KG1 (cell line): ENCODE measurements at regions not wholly inside any gene's neighbourhood (a gene's known extent, or its start where the extent isn't known, plus 50 kb on each side); places are given as distances from the start of the nearest gene placed in this dataset.

ENCODE experiments used
- DNase-seq: peaks from one replicate; lab custom pipeline; 2025; lab: John Stamatoyannopoulos, UW

- no peak for DNase-seq
Measured at GRCh38 chr7:119415682-119416081, 857.3 kb upstream of the KCND2 start.

DNA sequence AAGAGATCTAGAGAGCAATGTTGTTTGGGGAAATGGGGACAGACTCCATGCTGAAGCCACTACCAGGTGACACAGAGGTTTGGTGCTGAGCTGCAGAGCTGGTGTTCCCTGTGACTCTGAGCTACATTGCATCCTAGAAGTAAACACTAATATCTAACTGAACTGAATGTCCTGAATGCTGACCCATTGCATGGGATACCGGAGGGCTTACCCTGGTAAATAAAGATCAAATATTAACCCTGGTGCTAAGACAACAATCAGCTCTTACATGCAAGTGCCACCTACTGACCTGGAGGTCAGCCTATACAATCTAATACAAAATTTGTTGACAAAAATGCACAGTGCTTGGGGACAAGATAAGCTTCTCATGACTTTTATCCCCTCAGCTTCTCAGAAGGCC is 851.3 kb upstream of the KCND2 start:
- no peak for DNase-seq

GRCh38 chr7:119436882-119437281 is 836.1 kb upstream of the KCND2 start:
- no peak for DNase-seq

DNA sequence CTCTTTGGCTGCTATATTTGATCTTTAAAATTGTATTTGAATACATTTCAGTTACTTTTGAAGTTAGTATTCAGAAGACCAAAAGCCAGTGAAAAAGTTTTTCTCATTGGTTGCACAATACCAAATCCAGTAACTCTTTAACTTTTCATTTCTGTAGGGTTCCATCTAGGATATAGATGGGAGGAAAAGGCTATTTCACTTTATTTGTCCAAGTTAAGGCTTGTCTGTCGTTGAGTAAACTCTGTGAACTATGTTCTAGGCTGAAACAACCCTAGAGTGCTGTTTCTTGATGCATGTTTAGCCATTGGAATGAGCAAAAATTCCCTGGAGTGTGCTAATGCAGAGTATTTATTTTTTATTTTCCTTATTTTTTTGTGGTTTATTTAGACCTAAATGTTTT is 834.7 kb upstream of the KCND2 start:
- DNase-seq: no peak

DNA sequence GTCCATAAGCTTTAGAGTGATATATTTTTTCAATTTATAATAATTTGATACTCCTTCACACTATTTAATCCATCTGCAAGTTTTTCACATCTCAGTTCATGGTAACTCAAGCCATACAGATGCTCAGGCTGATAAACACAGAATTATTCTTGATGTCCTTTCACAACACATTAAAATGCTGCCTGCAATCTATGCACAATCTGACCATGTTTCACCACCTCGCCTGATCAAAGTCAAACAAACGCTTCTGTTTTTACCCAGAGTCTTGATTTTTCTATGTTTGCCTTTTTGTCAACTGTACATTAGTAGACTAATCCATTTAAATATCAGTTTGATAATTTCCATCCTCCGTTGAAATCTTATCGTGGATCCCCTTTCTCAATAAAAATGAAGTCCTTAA is 833.8 kb upstream of the KCND2 start:
- DNase-seq: no peak

DNA sequence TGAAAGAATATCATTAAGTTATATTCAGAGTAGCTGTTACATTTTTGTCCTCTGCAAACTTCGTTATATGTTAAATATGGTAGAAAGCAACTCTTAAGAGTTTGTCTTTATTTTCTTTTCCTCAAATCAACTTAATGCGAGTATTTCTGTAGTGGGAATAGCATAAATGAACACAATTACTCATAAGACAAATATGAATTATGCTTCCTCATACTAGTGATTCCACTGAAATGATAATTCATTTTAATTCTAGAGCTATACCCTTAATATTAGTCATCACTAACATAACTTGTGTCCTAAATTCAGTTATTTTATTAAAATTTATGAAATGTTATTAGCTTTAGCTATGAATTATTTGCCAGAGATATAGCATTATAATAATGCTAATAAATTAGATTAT is 820.6 kb upstream of the KCND2 start:
- no peak for DNase-seq

GRCh38 chr7:119465798-119466305 is 807.1 kb upstream of the KCND2 start:
- DNase-seq: no peak

DNA sequence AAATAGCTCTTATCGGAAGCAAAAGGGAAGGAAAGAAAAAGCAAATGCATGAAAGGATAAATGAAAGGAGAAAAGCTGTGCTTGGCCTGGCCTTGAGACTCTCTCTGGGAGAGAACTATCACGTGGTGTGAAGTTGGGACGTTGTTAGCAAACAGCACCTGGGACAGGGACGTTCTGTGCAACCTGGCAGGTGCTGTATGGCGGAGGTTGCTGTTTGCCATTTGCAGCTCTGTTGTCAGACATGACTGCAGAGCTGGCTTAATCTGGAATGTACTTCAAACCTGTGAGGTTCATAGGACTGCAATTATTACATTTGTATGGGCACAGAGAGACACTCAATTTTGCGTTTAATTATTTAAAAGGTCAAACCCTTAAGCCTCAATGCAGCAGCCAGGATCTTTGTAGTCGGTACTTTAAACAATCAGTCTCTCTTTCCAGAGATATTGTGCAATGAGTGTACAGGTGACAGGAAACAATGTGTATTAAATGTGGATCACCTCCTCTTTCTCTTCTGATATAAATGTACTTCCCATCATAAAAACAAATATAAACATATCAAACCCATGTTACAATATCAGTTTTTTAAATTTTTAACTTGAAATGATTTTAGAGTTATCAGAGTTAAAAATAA is 800.5 kb upstream of the KCND2 start:
- no peak for DNase-seq

DNA sequence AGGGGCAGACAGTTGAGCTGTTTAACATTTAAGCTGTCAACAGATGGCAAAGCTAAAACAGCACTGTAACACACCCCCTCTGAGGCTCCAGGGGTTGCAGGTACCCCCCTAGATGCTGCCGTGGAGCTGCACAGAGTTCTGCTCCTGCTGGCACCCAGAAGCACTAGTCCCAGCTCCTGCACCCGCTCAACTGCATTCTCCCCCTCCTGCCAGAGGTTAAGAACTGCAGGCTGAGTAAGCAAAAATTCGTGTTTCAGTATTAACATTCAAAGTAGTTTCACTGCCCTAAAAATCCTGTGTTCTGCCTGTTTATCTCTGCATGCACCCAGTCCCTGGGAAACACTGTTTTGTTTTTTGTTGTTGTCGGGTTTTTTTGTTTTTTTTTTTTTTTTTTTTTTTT is 790.8 kb upstream of the KCND2 start:
- DNase-seq: no peak

DNA sequence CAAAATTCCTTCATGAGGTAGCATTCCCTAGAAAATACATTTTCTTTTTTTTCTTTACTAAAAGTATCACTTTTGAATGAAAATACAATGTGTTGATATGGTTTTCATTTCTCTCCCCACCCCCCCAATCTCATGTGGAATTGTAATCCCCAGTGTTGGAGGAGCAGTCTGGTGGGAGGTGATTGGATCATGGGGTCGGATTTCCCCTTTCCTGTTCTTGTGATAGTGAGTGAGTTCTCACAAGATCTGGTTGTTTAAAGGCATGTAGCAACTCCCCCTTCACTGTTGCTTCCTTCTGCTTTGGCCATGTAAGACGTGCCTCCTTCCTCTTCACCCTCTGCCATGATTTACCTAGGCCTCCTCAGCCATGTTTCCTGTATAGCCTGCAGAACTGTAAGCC is 790.3 kb upstream of the KCND2 start:
- DNase-seq: no peak

GRCh38 chr7:119483364-119483763 is 789.6 kb upstream of the KCND2 start:
- DNase-seq: no peak

DNA sequence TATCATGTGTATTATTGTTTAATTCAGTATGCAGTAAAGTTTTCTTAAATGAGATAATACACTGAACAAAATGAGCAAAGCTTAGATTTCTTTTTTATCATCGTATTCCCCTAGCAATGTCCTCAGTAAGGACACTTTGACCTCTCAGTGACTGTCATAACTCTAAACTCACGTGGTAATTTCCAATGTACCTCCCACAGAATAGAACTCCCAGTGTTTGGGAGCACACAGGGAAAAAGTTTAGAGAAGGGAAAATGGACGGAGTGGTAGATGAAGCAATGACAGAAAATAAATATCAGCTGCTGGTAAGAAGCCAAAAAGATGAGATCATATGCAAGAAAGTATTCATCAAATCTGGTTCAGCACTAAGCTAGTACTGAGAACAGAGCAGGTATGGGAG is 758.6 kb upstream of the KCND2 start:
- DNase-seq: no peak

DNA sequence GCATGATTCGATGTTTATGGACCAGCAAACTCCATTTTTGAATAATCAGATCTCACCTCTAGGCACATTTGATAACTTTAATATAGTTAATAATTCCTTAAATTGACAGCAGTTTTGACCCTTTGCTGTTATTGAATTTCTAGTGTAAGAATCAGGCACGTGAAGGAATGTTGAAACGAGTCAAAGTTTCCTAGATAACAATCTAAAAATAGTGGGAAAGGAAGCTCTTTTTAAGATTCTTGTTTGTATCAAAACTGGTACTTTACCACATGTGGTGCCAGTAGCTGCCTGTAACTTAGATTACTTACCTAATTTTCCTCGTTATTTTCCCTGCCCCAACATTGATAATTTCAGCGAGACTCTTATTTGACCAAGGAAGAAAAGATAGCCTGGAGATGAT is 757.8 kb upstream of the KCND2 start:
- no peak for DNase-seq

DNA sequence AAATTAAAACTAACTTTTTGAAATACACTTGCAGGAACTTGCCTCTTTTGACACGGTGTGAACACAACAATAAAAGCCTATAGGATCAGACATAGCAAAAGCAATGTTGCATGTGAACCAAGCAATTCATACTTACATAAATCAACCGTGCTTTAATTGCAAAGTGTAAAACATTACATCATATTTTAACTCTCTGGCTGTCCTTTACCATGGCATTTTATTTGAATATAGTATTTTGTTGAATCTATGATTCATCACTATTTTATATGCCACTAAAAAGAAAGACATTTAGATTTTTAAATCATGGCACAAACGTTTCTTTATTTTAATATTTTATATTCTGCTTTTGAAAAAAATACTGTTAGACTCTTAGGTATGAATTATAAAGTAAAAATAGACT is 757.0 kb upstream of the KCND2 start:
- no peak for DNase-seq

DNA sequence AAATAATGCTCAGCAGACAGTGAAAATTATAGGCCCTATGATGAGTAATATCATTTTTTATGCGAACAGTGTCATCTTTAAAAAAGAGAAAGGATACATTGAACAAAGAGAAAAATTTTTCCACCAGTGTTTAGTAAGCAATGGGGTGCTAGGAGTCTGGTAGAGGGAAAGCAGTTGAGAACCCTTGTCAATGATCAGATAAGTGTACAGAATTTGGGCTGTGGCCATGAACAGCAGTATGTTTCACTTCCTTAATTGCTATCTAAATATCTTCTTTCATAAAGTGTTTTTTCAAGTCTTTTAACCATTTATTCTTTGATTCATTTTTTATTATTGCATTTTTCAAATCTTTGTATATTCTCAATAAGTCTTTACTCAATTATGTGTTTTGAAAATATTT is 750.7 kb upstream of the KCND2 start:
- DNase-seq: no peak

GRCh38 chr7:119522698-119523097 is 750.3 kb upstream of the KCND2 start:
- no peak for DNase-seq

GRCh38 chr7:119545118-119545517 is 727.9 kb upstream of the KCND2 start:
- no peak for DNase-seq

DNA sequence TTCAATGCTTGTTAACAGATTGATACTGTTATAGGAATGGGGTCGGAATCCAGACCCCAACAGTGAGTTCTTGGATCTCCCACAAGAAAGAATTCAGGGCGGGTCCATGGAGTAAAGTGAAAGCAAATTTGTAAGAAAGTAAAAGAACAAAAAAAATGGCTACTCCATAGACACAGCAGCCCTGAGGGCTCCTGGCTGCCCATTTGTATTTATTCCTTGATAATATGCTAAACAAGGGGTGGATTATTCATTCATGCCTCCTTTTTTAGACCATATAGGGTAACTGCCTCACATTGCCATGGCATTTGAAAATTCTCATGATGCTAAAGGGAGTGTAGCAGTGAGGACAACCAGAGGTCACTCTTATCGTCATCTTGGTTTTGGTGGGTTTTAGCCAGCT is 717.2 kb upstream of the KCND2 start:
- no peak for DNase-seq

DNA sequence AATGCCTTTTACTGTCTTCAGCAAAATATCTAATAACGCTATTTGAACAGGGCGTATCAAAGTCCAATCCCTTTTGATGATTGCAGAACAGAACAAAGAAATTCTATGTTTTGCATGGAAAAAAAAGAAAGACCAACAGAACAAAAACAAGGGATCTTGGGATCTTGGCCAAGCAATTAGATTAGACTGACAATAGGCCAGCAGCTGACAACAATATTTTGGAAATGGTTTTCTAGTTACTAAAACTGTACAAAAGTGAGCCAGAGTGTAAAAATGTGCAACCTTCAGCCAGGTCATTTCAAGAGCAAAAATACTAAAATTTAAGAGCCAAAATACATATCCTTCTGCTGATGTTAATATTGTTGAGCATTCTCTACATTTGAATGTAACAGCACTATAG is 716.5 kb upstream of the KCND2 start:
- no peak for DNase-seq

DNA sequence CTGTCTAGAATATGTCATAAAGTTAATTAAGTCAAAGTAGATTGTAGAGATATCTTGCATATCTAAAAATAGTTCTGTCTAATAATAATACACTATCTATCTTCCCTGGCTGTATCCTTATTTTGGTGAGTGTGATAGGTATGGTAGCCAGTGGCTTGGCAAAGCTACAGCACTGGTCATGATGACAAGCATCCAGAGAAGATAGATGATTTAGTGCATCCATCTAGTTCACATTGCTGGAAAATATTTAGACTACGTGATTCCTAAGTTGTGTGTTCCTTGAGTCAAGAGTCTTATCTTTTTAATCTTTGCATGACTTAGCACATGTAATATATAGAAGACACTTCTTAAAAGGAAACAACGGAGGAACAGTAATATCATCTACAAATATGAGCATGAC is 711.2 kb upstream of the KCND2 start:
- no peak for DNase-seq

DNA sequence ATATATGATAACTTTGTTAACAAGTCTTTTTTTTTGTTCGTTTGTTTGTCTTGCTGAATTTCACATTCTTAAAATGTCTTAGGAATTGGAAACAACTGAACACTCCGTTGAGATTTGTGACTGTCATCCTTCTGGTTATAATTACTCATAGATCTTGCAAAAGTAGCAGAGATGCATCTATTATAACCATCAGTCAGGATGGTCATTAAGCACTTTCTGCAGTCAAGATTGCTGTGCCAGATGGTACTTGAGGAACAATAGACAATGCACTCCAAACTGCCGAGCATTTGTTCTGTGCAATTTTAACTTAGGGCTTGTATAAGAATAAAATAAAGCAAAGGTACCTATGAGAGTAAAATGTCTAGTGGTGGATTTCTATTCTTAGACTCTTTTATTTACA is 710.1 kb upstream of the KCND2 start:
- DNase-seq: no peak

- DNase-seq: no peak
Measured at GRCh38 chr7:119571666-119572065, 701.3 kb upstream of the KCND2 start.

GRCh38 chr7:119572132-119572531 is 700.8 kb upstream of the KCND2 start:
- DNase-seq: no peak

DNA sequence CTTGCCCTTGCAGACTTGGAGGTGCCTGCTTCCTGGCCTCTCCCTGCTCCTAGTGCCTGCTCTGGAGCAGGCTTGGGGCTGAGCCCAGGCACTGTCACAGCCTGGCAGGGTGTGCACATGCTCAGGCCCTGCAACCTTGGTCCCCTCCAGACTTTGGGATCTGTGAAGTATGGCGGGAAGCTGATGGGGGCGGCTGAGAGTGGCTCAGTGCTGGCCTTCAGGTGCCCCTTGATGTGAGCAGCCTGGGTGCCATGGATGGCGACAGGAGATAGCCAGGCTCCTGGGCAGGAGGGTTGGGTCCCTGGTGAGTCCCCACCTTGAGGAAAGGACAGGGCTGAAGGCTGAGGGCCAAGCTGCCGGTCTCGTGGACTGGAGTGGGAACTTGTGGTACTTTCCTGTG is 700.4 kb upstream of the KCND2 start:
- DNase-seq: no peak

DNA sequence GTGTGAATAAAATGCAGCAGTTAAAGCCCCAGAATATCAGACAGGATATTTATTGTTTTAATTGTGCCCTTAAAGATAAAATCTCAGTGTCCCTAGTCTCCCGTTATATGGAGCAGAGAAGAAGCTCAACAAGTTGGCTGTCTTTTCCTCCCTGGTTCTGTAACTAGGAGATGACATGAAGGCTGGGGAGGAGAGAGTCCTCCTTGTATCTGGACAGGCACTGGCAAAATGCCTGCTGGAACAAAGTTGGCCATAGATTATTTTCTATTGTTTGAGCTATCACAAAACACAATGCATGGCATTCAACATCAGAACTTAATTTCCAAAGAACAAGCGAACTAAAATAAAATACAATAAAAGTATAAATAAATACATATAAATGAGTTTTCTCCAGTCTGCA is 694.9 kb upstream of the KCND2 start:
- DNase-seq: no peak
